Trophoblast cell (in vitro differentiated cells and primary cell): ENCODE measurements at regions not wholly inside any gene's neighbourhood (a gene's known extent, or its start where the extent isn't known, plus 50 kb on each side); places are given as distances from the start of the nearest gene placed in this dataset.

Source experiments
- DNase-seq, 2 donors: peaks; one replicate each; pipeline ENCODE4 v3.0.0-alpha.2; 2016
- H2AFZ ChIP-seq: 2 replicates; pipeline ENCODE4 v1.6.1; 2013; ENCODE audit warnings: low read length, moderate library complexity, mild to moderate bottlenecking; ENCODE audit not compliant: insufficient read depth, poor library complexity
- H2AK5ac ChIP-seq: 2 replicates; pipeline ENCODE4 v1.6.1; 2013; ENCODE audit warnings: mild to moderate bottlenecking, low read length
- H2BK120ac ChIP-seq: 2 replicates; pipeline ENCODE4 v1.6.1; 2013; ENCODE audit warnings: low read length, mild to moderate bottlenecking, moderate library complexity; ENCODE audit not compliant: insufficient read depth, poor library complexity
- H2BK12ac ChIP-seq: 2 replicates; pipeline ENCODE4 v1.6.1; 2013; ENCODE audit warnings: mild to moderate bottlenecking, low read length, moderate library complexity
- H2BK5ac ChIP-seq: 2 replicates; pipeline ENCODE4 v1.6.1; 2013; ENCODE audit warnings: low read length, low read depth, moderate library complexity, mild to moderate bottlenecking; ENCODE audit not compliant: poor library complexity
- H3K14ac ChIP-seq: 2 replicates; pipeline ENCODE4 v1.6.1; 2013; ENCODE audit warnings: mild to moderate bottlenecking, low read length
- H3K18ac ChIP-seq: 2 replicates; pipeline ENCODE4 v1.6.1; 2013; ENCODE audit warnings: mild to moderate bottlenecking, low read length
- H3K23ac ChIP-seq: 2 replicates; pipeline ENCODE4 v1.6.1; 2013; ENCODE audit warnings: low read length
- H3K27ac ChIP-seq: 2 replicates; pipeline ENCODE4 v1.5.1; 2013; ENCODE audit warnings: low read depth, mild to moderate bottlenecking, inconsistent platforms, low read length, moderate library complexity
- H3K27me3 ChIP-seq: 2 replicates; pipeline ENCODE4 v1.6.1; 2013; ENCODE audit warnings: inconsistent platforms, mild to moderate bottlenecking, low read length, moderate library complexity; ENCODE audit not compliant: insufficient read depth
- H3K36me3 ChIP-seq, 2 experiments: 1 replicate in 1 of 2; 2 replicates in 1 of 2; pipeline ENCODE4 v1.6.1; 2013; ENCODE audit warnings: low read length in 2 of 2, mild to moderate bottlenecking in 2 of 2, moderate library complexity in 1 of 2; ENCODE audit not compliant: insufficient read depth in 2 of 2, control insufficient read depth in 1 of 2
- H3K4ac ChIP-seq: 2 replicates; pipeline ENCODE4 v1.6.1; 2013; ENCODE audit warnings: low read depth, mild to moderate bottlenecking, low read length, moderate library complexity
- H3K4me1 ChIP-seq, 2 experiments: 1 replicate in 1 of 2; 2 replicates in 1 of 2; pipeline ENCODE4 v1.6.1; 2013; ENCODE audit warnings: low read length in 2 of 2, mild to moderate bottlenecking in 2 of 2, moderate library complexity in 1 of 2; ENCODE audit not compliant: insufficient read depth in 2 of 2, control insufficient read depth in 1 of 2
- H3K4me2 ChIP-seq: 2 replicates; pipeline ENCODE4 v1.6.1; 2013; ENCODE audit warnings: inconsistent platforms, mild to moderate bottlenecking, low read length, moderate library complexity
- H3K4me3 ChIP-seq: 2 replicates; pipeline ENCODE4 v1.5.1; 2013; ENCODE audit warnings: mild to moderate bottlenecking, low read depth, low read length, inconsistent platforms
- H3K79me1 ChIP-seq: one replicate; pipeline ENCODE4 v1.6.1; 2013; ENCODE audit warnings: low read length
- H3K79me2 ChIP-seq: 2 replicates; pipeline ENCODE4 v1.6.1; 2013; ENCODE audit warnings: low read length, mild to moderate bottlenecking; ENCODE audit not compliant: control insufficient read depth, insufficient read depth, poor library complexity
- H3K9ac ChIP-seq: 2 replicates; pipeline ENCODE4 v1.6.1; 2013; ENCODE audit warnings: mild to moderate bottlenecking, low read length
- H3K9me3 ChIP-seq: 2 replicates; pipeline ENCODE4 v1.6.1; 2013; ENCODE audit warnings: low read depth, mild to moderate bottlenecking, control low read depth, inconsistent platforms, low read length; ENCODE audit not compliant: insufficient read depth
- H4K12ac ChIP-seq: 2 replicates; pipeline ENCODE4 v1.6.1; 2013; ENCODE audit warnings: low read depth, mild to moderate bottlenecking, low read length, moderate library complexity
- H4K8ac ChIP-seq: 2 replicates; pipeline ENCODE4 v1.6.1; 2013; ENCODE audit warnings: low read depth, mild to moderate bottlenecking, low read length, moderate library complexity
- H4K91ac ChIP-seq: one replicate; pipeline ENCODE4 v1.6.1; 2013; ENCODE audit warnings: low read depth, mild to moderate bottlenecking, low read length, moderate library complexity
- WGBS: extraction: QIAGEN DNeasy Blood & Tissue Kit; methylation state at CpG from one replicate; pipeline ENCODE4 v1.1.7; 2013; ENCODE audit warnings: missing lambda C conversion rate; ENCODE audit not compliant: insufficient read length, insufficient coverage; ENCODE audit errors: extremely low coverage; 5-methylcytosine and 5-hydroxymethylcytosine counted together

GRCh38 chr13:37273836-37274235, 168.4 kb upstream of the CSNK1A1L start:
- no peak overlapping the region for H3K4me3 ChIP-seq
- DNase-seq, result no peak
- H2BK12ac ChIP-seq, result no peak overlapping the region
- H3K9me3 ChIP-seq, result no peaks in the 10 kb centered on the region
- H2AFZ ChIP-seq, result no peak overlapping the region
- no CpG with 5 or more reads among the region's 1 CpG for WGBS
- H3K4ac ChIP-seq, result no peak overlapping the region
- H3K14ac ChIP-seq, result no peak overlapping the region
- no peak overlapping the region for H4K12ac ChIP-seq
- H2BK120ac ChIP-seq, result no peak overlapping the region
- H4K91ac ChIP-seq, result no peak overlapping the region
- no peaks in the 10 kb centered on the region for H3K36me3 ChIP-seq
- H3K27ac ChIP-seq, result no peak overlapping the region
- no peak overlapping the region for H3K9ac ChIP-seq
- H3K79me1 ChIP-seq, result no peaks in the 10 kb centered on the region
- H3K79me2 ChIP-seq, result no peaks in the 10 kb centered on the region
- no peaks in the 10 kb centered on the region for H3K27me3 ChIP-seq
- H2BK5ac ChIP-seq, result no peak overlapping the region
- no peak overlapping the region for H3K4me2 ChIP-seq
- H3K4me1 ChIP-seq, result peaks cover 0 to 3% of the 10 kb centered on the region in 2 experiments
- H3K23ac ChIP-seq, result no peak overlapping the region
- no peak overlapping the region for H3K18ac ChIP-seq
- H2AK5ac ChIP-seq, result no peak overlapping the region
- no peak overlapping the region for H4K8ac ChIP-seq

GRCh38 chr13:37270226-37271001, 164.9 kb upstream of the CSNK1A1L start:
- no peak overlapping the region for H4K12ac ChIP-seq
- no peak overlapping the region for H2BK5ac ChIP-seq
- no peak overlapping the region for H4K91ac ChIP-seq
- H3K79me1 ChIP-seq, result no peaks in the 10 kb centered on the region
- H3K36me3 ChIP-seq, result no peaks in the 10 kb centered on the region
- H2BK120ac ChIP-seq, result no peak overlapping the region
- no peak for DNase-seq
- H3K4me3 ChIP-seq, result no peak overlapping the region
- H3K27ac ChIP-seq, result no peak overlapping the region
- no peaks in the 10 kb centered on the region for H3K9me3 ChIP-seq
- no CpG with 5 or more reads among the region's 5 CpGs for WGBS
- no peak overlapping the region for H3K18ac ChIP-seq
- no peak overlapping the region for H3K4ac ChIP-seq
- H3K23ac ChIP-seq, result no peak overlapping the region
- H3K27me3 ChIP-seq, result no peaks in the 10 kb centered on the region
- H3K9ac ChIP-seq, result no peak overlapping the region
- no peaks in the 10 kb centered on the region for H3K4me1 ChIP-seq
- H3K79me2 ChIP-seq, result no peaks in the 10 kb centered on the region
- no peak overlapping the region for H2BK12ac ChIP-seq
- no peak overlapping the region for H2AFZ ChIP-seq
- no peak overlapping the region for H3K4me2 ChIP-seq
- no peak overlapping the region for H4K8ac ChIP-seq
- H3K14ac ChIP-seq, result no peak overlapping the region
- H2AK5ac ChIP-seq, result no peak overlapping the region

GRCh38 chr13:37263871-37264270, 158.4 kb upstream of the CSNK1A1L start:
- no peak for DNase-seq
- Histone ChIP-seq H3K27me3 (no peaks in the 10 kb centered on the region), H2BK5ac (no peak overlapping the region), H3K4me1 (no peaks in the 10 kb centered on the region), H3K4me2 (no peak overlapping the region), H3K36me3 (no peaks in the 10 kb centered on the region), H3K23ac (no peak overlapping the region), H2BK12ac (no peak overlapping the region), H4K12ac (no peak overlapping the region), H3K9ac (no peak overlapping the region), H3K79me1 (no peaks in the 10 kb centered on the region), H3K14ac (no peak overlapping the region), H4K8ac (no peak overlapping the region), H3K4ac (no peak overlapping the region), H3K27ac (no peak overlapping the region), H2AK5ac (no peak overlapping the region), H2AFZ (no peak overlapping the region), H4K91ac (no peak overlapping the region), H3K79me2 (no peaks in the 10 kb centered on the region), H2BK120ac (no peak overlapping the region), H3K18ac (no peak overlapping the region), H3K4me3 (no peak overlapping the region), H3K9me3 (no peaks in the 10 kb centered on the region)
- no CpG with 5 or more reads among the region's 2 CpGs for WGBS

- Histone ChIP-seq H3K79me2 (no peaks in the 10 kb centered on the region), H3K4me3 (no peak overlapping the region), H3K9ac (no peak overlapping the region), H3K4me2 (no peak overlapping the region), H3K4me1 (no peaks in the 10 kb centered on the region), H2BK120ac (no peak overlapping the region), H4K91ac (no peak overlapping the region), H3K79me1 (no peaks in the 10 kb centered on the region), H3K18ac (no peak overlapping the region), H3K9me3 (no peaks in the 10 kb centered on the region), H3K27me3 (no peaks in the 10 kb centered on the region), H2AK5ac (no peak overlapping the region), H3K14ac (no peak overlapping the region), H3K36me3 (no peaks in the 10 kb centered on the region), H3K4ac (no peak overlapping the region), H4K8ac (no peak overlapping the region), H2AFZ (no peak overlapping the region), H2BK5ac (no peak overlapping the region), H3K27ac (no peak overlapping the region), H4K12ac (no peak overlapping the region), H3K23ac (no peak overlapping the region), H2BK12ac (no peak overlapping the region)
- DNase-seq, result no peak
- WGBS, result no CpG with 5 or more reads among the region's 2 CpGs
Measured at GRCh38 chr13:37257706-37258105, 152.2 kb upstream of the CSNK1A1L start.
